Thymus (tissue), 11 donors: ENCODE measurements at regions not wholly inside any gene's neighbourhood (a gene's known extent, or its start where the extent isn't known, plus 50 kb on each side); places are given as distances from the start of the nearest gene placed in this dataset.

ENCODE experiments used
- DNase-seq, 9 donors: peaks; one replicate each; pipeline ENCODE4 v3.0.0-alpha.2; 2013; ENCODE audit warnings: low spot score in 9 of 9, low read depth in 6 of 9, missing footprints in 1 of 9
- H3K27ac ChIP-seq, 2 donors: one replicate each; pipeline ENCODE4 v1.5.1; 2013; ENCODE audit warnings: control low read depth in 1 of 2, low read depth in 1 of 2, low read length in 1 of 2, mild to moderate bottlenecking in 1 of 2, moderate library complexity in 1 of 2
- H3K27me3 ChIP-seq, 2 donors: one replicate each; pipeline ENCODE4 v1.5.1; 2013; ENCODE audit warnings: low read length in 1 of 2; ENCODE audit not compliant: control insufficient read depth in 2 of 2, insufficient read depth in 1 of 2
- H3K36me3 ChIP-seq, 2 donors: one replicate each; pipeline ENCODE4 v1.5.1; 2013; ENCODE audit warnings: low read length in 1 of 2, mild to moderate bottlenecking in 1 of 2, moderate library complexity in 1 of 2; ENCODE audit not compliant: control insufficient read depth in 2 of 2, insufficient read depth in 2 of 2
- H3K4me1 ChIP-seq, 2 donors: one replicate each; pipeline ENCODE4 v1.5.1; 2013; ENCODE audit warnings: low read length in 2 of 2; ENCODE audit not compliant: control insufficient read depth in 2 of 2, insufficient read depth in 2 of 2
- H3K4me3 ChIP-seq, 2 donors: one replicate each; pipeline ENCODE4 v1.5.1; 2013; ENCODE audit warnings: low read length in 2 of 2, control low read depth in 1 of 2, mild to moderate bottlenecking in 1 of 2
- H3K9me3 ChIP-seq, 2 donors: one replicate each; pipeline ENCODE4 v1.5.1; 2013; ENCODE audit warnings: low read length in 1 of 2, mild to moderate bottlenecking in 1 of 2; ENCODE audit not compliant: control insufficient read depth in 2 of 2, insufficient read depth in 1 of 2
- WGBS: extraction: QIAGEN DNeasy Blood & Tissue Kit; methylation state at CpG from one replicate; pipeline ENCODE4 v1.1.7; 2013; 5-methylcytosine and 5-hydroxymethylcytosine counted together
- donor health status: healthy.

GRCh38 chr6:50457351-50457750 is 256.0 kb upstream of the TFAP2D start:
- H3K4me3 ChIP-seq: no peak overlapping the region
- H3K27me3 ChIP-seq: no peaks in the 10 kb centered on the region
- no peaks in the 10 kb centered on the region for H3K4me1 ChIP-seq
- H3K9me3 ChIP-seq: no peaks in the 10 kb centered on the region
- no peak overlapping the region for H3K27ac ChIP-seq
- no peaks in the 10 kb centered on the region for H3K36me3 ChIP-seq
- no peak for DNase-seq
- WGBS: 81% methylated on average over 2 of the region's 2 CpGs

DNA sequence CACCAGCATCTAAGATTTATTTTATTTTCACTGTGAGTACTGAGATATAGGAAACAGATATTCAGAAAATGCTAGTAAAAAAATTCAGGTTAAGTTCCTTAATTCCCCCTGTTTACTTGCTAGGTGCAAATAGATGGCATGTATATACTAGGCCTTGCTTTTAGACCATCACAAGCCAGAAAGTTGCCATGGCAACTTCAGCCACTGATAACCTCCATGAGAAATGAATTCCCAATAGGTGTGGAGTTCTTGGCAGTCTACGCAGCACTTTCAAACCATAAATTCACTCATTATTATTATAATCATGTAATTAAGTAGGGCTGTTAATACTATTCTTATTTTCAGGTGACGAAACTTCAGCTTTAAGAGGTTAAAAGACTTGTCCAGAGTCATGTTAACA is 251.6 kb upstream of the TFAP2D start:
- Histone ChIP-seq H3K36me3 (no peaks in the 10 kb centered on the region), H3K4me1 (no peaks in the 10 kb centered on the region), H3K27ac (no peak overlapping the region), H3K27me3 (no peaks in the 10 kb centered on the region), H3K4me3 (no peak overlapping the region), H3K9me3 (no peaks in the 10 kb centered on the region)
- 90% methylated on average over 2 of the region's 2 CpGs for WGBS
- DNase-seq: no peak

DNA sequence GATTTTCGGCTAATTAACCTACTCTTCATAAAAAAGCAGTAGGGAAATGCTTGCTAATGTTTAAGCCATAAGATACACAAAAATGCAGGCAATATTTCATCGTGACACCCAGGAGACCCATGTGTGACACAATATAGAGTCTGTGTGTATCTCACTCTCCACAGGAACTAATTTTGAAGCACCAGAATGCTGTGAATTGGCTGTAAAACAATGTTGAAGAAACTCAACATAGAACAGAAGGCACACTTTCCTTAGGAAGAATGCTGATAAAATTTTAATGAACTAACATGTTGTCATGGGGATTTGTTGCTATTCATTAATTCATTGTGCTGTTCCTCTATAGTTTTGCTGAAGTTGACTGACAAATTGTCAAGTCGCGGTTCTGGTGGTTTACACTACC is 249.4 kb upstream of the TFAP2D start:
- Histone ChIP-seq H3K36me3 (no peaks in the 10 kb centered on the region), H3K9me3 (no peaks in the 10 kb centered on the region), H3K4me1 (no peaks in the 10 kb centered on the region), H3K27me3 (no peaks in the 10 kb centered on the region), H3K4me3 (no peak overlapping the region), H3K27ac (no peak overlapping the region)
- no peak for DNase-seq
- 89% methylated on average over 4 of the region's 4 CpGs for WGBS

GRCh38 chr6:50467931-50468330 is 245.4 kb upstream of the TFAP2D start:
- H3K27ac ChIP-seq: no peak overlapping the region
- H3K9me3 ChIP-seq: no peaks in the 10 kb centered on the region
- H3K4me3 ChIP-seq: no peak overlapping the region
- no peaks in the 10 kb centered on the region for H3K4me1 ChIP-seq
- no peak for DNase-seq
- no peaks in the 10 kb centered on the region for H3K36me3 ChIP-seq
- H3K27me3 ChIP-seq: no peaks in the 10 kb centered on the region
- 88% methylated on average over 4 of the region's 4 CpGs for WGBS

DNA sequence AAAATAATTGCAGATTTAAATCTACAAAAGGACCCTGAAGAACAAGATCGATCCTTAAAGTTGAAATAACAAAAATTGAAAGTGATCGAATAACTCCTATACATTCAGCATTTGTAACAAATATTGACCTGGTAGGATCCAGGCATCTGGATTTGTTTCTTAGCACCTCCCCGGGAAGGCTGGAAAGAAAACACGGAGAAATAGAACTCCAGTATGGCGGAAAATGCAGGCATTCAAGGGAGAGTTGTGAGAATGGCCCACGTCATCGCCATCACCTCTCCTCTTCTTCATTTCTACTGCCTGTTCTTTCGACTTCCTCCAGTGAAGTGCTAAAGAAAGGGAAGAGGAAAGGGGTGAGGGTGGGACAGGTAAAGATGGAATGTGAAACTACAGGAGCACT is 242.3 kb upstream of the TFAP2D start:
- no peaks in the 10 kb centered on the region for H3K36me3 ChIP-seq
- no peak overlapping the region for H3K4me3 ChIP-seq
- WGBS: 88% methylated on average over 8 of the region's 8 CpGs
- no peaks in the 10 kb centered on the region for H3K27me3 ChIP-seq
- no peaks in the 10 kb centered on the region for H3K9me3 ChIP-seq
- no peak overlapping the region for H3K27ac ChIP-seq
- no peak for DNase-seq
- H3K4me1 ChIP-seq: no peaks in the 10 kb centered on the region

DNA sequence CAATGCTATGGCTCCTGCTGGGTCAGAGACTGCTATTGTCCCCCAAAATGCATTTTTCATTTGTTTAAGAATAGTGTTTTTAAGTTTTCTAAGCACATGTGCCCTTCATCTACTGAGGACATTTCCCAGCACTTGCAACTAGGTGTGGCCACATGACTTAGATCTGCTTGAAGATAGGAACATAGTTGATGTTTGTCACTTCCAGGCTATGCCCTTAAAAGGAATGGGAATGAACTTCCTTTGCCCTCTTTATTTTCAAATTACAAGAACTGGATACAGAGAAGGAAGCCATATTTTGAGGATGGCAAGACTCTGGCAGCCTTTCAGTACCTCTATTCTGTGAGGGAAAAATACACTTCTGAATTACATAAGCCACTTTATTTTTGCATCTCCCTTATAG is 203.0 kb upstream of the TFAP2D start:
- H3K36me3 ChIP-seq: no peaks in the 10 kb centered on the region
- DNase-seq: no peak
- no peaks in the 10 kb centered on the region for H3K27me3 ChIP-seq
- H3K9me3 ChIP-seq: no peaks in the 10 kb centered on the region
- no peak overlapping the region for H3K27ac ChIP-seq
- H3K4me3 ChIP-seq: no peak overlapping the region
- H3K4me1 ChIP-seq: no peaks in the 10 kb centered on the region

DNA sequence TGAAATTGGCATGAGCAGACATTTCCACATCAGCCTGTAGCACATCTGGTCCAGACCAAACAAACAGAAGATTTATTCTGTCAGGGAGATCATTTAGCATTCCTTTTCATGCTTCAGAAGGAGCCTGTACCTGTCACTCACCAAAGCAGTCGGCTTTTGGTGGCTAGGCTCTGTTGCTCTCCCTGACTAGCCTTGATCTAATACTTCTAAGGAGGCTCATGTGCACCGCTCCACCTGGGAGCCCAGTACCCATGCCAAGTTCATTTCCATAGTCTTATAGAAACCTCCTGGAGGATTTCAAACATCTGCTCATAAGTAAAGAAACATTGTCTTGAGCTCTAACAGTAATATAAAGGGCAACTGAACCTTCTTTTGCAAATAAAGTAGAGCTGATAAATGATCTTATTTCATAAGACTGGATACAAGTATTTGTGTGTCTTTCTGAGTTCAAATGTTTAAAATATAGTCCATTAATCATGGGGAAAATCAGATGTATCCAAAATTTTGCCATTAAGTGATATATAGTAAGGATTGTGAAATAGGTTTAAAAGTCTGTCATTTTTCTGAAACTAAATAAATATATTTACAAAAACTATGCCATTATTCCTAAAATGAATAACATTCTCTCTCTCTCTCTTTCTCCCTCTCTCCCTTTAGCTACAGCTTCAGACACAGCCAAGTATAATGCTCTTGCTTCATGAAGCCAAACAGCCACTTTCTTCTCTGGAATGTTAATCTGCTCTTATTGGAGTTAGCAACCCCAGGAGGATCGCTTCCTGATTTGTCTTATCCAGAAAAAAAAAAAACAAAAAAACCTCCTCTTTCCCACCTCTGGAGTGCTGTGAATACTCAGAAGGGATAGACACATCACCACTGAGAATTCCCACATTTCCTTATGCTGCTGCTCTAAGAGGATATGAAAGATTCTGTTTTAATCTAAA is 192.7 kb upstream of the TFAP2D start:
- no peaks in the 10 kb centered on the region for H3K27me3 ChIP-seq
- no peaks in the 10 kb centered on the region for H3K9me3 ChIP-seq
- no peaks in the 10 kb centered on the region for H3K4me1 ChIP-seq
- 59% methylated on average over 3 of the region's 3 CpGs for WGBS
- no peaks in the 10 kb centered on the region for H3K36me3 ChIP-seq
- no peak overlapping the region for H3K4me3 ChIP-seq
- no peak for DNase-seq
- no peak overlapping the region for H3K27ac ChIP-seq

GRCh38 chr6:50524341-50524740 is 189.0 kb upstream of the TFAP2D start:
- Histone ChIP-seq H3K4me1 (no peaks in the 10 kb centered on the region), H3K9me3 (no peaks in the 10 kb centered on the region), H3K4me3 (no peak overlapping the region), H3K27me3 (no peaks in the 10 kb centered on the region), H3K27ac (no peak overlapping the region), H3K36me3 (no peaks in the 10 kb centered on the region)
- DNase-seq: no peak

DNA sequence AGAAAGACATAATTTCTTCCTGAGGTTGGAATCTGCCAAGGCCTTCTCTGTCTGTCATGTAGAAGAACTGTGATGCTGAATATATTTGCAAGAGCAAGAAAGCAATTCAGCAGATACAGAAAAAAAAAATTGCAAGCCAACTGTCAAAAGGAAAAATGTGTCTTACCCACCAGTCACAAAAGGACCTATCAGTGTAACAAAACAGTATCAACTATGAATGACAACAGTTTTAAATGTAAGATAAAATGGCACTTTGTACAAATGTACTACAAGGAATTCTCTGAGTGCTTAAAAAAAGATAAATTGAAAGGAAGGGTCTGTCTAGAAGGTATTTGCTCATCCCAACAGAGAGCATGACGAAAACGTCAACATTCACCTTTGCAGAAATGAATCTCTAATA is 185.3 kb upstream of the TFAP2D start:
- no peaks in the 10 kb centered on the region for H3K36me3 ChIP-seq
- no peaks in the 10 kb centered on the region for H3K9me3 ChIP-seq
- H3K4me1 ChIP-seq: no peaks in the 10 kb centered on the region
- DNase-seq: no peak
- H3K27ac ChIP-seq: no peak overlapping the region
- WGBS: 92% methylated on average over 2 of the region's 2 CpGs
- H3K27me3 ChIP-seq: no peaks in the 10 kb centered on the region
- H3K4me3 ChIP-seq: no peak overlapping the region
